C4-2B (cell line): ENCODE measurements at regions not wholly inside any gene's neighbourhood (a gene's known extent, or its start where the extent isn't known, plus 50 kb on each side); places are given as distances from the start of the nearest gene placed in this dataset.
A peak's percentile ranks its signal among the peaks of the same experiment; 100 is the strongest.

Experiments used
- CTCF ChIP-seq: fragments of 450-650 bp; conservative IDR thresholded peaks from 2 replicates; pipeline ENCODE4 v1.5.1; 2017; ENCODE audit warnings: mild to moderate bottlenecking
- ZFX ChIP-seq: fragments of 450-650 bp; IDR thresholded peaks from 2 replicates; pipeline ENCODE4 v1.6.1; 2017

DNA sequence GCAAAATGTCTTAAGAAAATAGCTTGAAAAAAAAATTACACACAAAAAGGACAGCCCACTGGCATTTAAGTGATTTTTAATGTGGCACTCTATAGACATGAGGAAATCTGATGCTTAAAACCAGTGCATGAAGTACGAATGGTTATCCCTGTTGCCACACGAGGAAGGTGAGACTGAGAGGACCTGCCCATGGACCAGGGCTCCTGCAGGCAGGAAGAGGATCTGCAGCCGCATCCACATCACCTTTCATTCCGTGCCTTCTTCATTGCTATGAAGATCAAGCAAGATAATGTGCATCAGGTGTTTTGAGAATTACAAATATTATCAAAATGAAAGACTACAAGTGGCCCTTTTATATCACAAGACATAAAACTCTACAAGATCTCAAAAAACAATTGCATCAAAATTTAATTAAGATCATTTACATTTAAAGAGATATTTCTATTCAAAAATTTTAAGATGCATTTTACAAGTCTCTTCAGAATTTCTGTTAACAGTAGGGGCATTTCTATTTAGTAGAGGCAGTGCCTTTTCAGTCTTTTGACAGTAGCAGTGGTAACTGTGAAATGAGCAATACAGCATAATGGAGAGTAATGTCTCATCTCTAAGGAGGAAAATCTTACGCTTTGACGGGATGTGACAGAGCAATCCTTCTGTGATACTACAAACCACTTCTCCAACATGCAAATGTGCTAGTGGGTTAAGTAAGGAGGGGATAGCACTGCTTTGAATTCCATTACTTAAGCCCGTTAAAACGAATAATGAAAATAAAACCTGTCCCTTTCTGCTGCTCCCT lies 83.4 kb downstream of the SLC5A7 start:
- TF ChIP-seq CTCF (peak; percentile 32), ZFX (no peak)
